ENCODE measurements at regions not wholly inside any gene's neighbourhood (a gene's known extent, or its start where the extent isn't known, plus 50 kb on each side); places are given as distances from the start of the nearest gene placed in this dataset.
A peak's percentile ranks its signal among the peaks of the same experiment; 100 is the strongest.

GRCh38 chr5:143972068-143972467, 160.1 kb downstream of the HMHB1 start:
- BruUV-seq (replicated peaks) = no TSS peak
- WGBS (ENCODE audit: low lambda C conversion rate) = 0% methylated on average over 2 of the region's 2 CpGs
- ChIA-PET POLR2A (no interaction called here), CTCF (ENCODE audit: low intra/inter-chr PET ratio, low total read pairs) (no interaction called here)
- H3K9ac ChIP-seq (ENCODE audit: insufficient read depth, low read depth, low read length) = no peak overlapping the region
- H3K4me3 ChIP-seq (replicated peaks in 1 of 3; ENCODE audit: insufficient read depth in 1 of 3, low read depth in 2 of 3, low read length in 3 of 3) = no peak overlapping the region
- intact Hi-C loops (cut with micrococcal nuclease; ENCODE audit: unreplicated experiment) = no loop called here
- no peaks in the 10 kb centered on the region for H3K79me2 ChIP-seq (ENCODE audit: insufficient read depth, low read length)
- no peak overlapping the region for H3K27ac ChIP-seq (ENCODE audit: extremely low read length, insufficient read depth, low read length)
- H3K9me3 ChIP-seq (ENCODE audit: low read length) = no peaks in the 10 kb centered on the region
- ATAC-seq (no peak), FAIRE-seq (no peak), DNase-seq (ENCODE audit: low spot score) (no peak)
- TF ChIP-seq ATF7 (IDR thresholded peaks at IDR 0.05) (peak; percentile 59), ATF7 (CRISPR knock-in tag; IDR thresholded peaks at IDR 0.05) (no peak), ZSCAN5A (CRISPR knock-in tag; IDR thresholded peaks at IDR 0.05; ENCODE audit: borderline replicate concordance) (no peak), MAFF (IDR thresholded peaks at IDR 0.05; ENCODE audit: low read depth, low read length) (peak; percentile 48), MAFK (conservative IDR thresholded peaks at IDR 0.05 in 1 of 2, IDR thresholded peaks at IDR 0.05 in 1 of 2; ENCODE audit: low read length in 2 of 2) (peak; percentile 46 to 62; a peak in 3 of 4 replicates)
- in situ Hi-C loops (cut with HindIII; ENCODE audit: extremely low pct_ligation_motif_present, low pct_unique_long_range_greater_than_20kb) = no loop called here
- no peaks in the 10 kb centered on the region for H4K20me1 ChIP-seq (ENCODE audit: insufficient read depth, low read length)
- no peaks in the 10 kb centered on the region for H3K4me1 ChIP-seq (ENCODE audit: insufficient read depth, low read length)
- no peak overlapping the region for H2AFZ ChIP-seq (ENCODE audit: low read length)
- no peaks in the 10 kb centered on the region for H3K36me3 ChIP-seq (replicated peaks in 1 of 2; ENCODE audit: control insufficient read depth in 1 of 2, insufficient read depth in 2 of 2, low read length in 2 of 2)
- H3K4me2 ChIP-seq (ENCODE audit: low read depth, low read length) = no peak overlapping the region
- H3K27me3 ChIP-seq (ENCODE audit: control insufficient read depth in 1 of 2, insufficient read depth in 2 of 2, low read length in 2 of 2) = no peaks in the 10 kb centered on the region; a peak in 2 of 5 replicates

- Histone ChIP-seq H3K27me3 (ENCODE audit: control insufficient read depth in 1 of 2, insufficient read depth in 2 of 2, low read length in 2 of 2) (no peaks in the 10 kb centered on the region; a peak in 1 of 5 replicates), H3K4me3 (replicated peaks in 1 of 3; ENCODE audit: insufficient read depth in 1 of 3, low read depth in 2 of 3, low read length in 3 of 3) (no peak overlapping the region), H3K9ac (ENCODE audit: insufficient read depth, low read depth, low read length) (no peak overlapping the region), H3K79me2 (ENCODE audit: insufficient read depth, low read length) (no peaks in the 10 kb centered on the region), H4K20me1 (ENCODE audit: insufficient read depth, low read length) (no peaks in the 10 kb centered on the region), H3K27ac (ENCODE audit: extremely low read length, insufficient read depth, low read length) (no peak overlapping the region), H3K36me3 (replicated peaks in 1 of 2; ENCODE audit: control insufficient read depth in 1 of 2, insufficient read depth in 2 of 2, low read length in 2 of 2) (no peaks in the 10 kb centered on the region), H3K9me3 (ENCODE audit: low read length) (no peaks in the 10 kb centered on the region), H2AFZ (ENCODE audit: low read length) (no peak overlapping the region), H3K4me2 (ENCODE audit: low read depth, low read length) (no peak overlapping the region), H3K4me1 (ENCODE audit: insufficient read depth, low read length) (no peaks in the 10 kb centered on the region)
- in situ Hi-C loops (cut with HindIII; ENCODE audit: extremely low pct_ligation_motif_present, low pct_unique_long_range_greater_than_20kb) (no loop called here), intact Hi-C loops (cut with micrococcal nuclease; ENCODE audit: unreplicated experiment) (no loop called here)
- TF ChIP-seq MTF1 (CRISPR knock-in tag; IDR thresholded peaks at IDR 0.05) = no peak
- TF ChIP-seq ZNF709 (CRISPR knock-in tag; IDR thresholded peaks at IDR 0.05) = no peak
- no peak for TF ChIP-seq POLR2AphosphoS2 (IDR thresholded peaks at IDR 0.05; ENCODE audit: low read depth, low read length)
- TF ChIP-seq HCFC1 (IDR thresholded peaks at IDR 0.05; ENCODE audit: low read depth, low read length) = no peak
- no peak for TF ChIP-seq PAF1 (CRISPR knock-in tag; IDR thresholded peaks at IDR 0.05)
- TF ChIP-seq PCBP1 (IDR thresholded peaks at IDR 0.05; ENCODE audit: borderline replicate concordance, low read depth, low read length) = no peak
- TF ChIP-seq ZNF513 (CRISPR knock-in tag; conservative IDR thresholded peaks at IDR 0.05) = no peak
- no TSS peak for BruUV-seq (replicated peaks)
- ChIA-PET CTCF (ENCODE audit: low intra/inter-chr PET ratio, low total read pairs) (no interaction called here), POLR2A (no interaction called here)
- no peak for FAIRE-seq
- ATAC-seq = no peak
- no peak for DNase-seq (ENCODE audit: low spot score)
- 6% methylated on average over 1 of the region's 1 CpG for WGBS (ENCODE audit: low lambda C conversion rate)
These were observed 164.1 kb downstream of the HMHB1 start for GRCh38 chr5:143976055-143976454.

All from HepG2 (cell line).